ENCODE measurements at regions not wholly inside any gene's neighbourhood (a gene's known extent, or its start where the extent isn't known, plus 50 kb on each side); places are given as distances from the start of the nearest gene placed in this dataset.
"Not testable (repeated sequence)": the region's sequence is repeated elsewhere in the genome, so short reads cannot be mapped to it uniquely, and the experiment has no call there.

- DNase-seq (no peak), ATAC-seq (no peak)
- Histone ChIP-seq H3K4me1 (no peaks in the 10 kb centered on the region), H3K27ac (no peak overlapping the region), H3K36me3 (no peaks in the 10 kb centered on the region), H3K4me3 (no peak overlapping the region), H3K27me3 (no peaks in the 10 kb centered on the region), H3K9me3 (no peaks in the 10 kb centered on the region)
- intact Hi-C loops (cut with DNase I), result no loop called here
- TF ChIP-seq CTCF (IDR thresholded peaks at IDR 0.05), result no peak
These were observed 1101.8 kb downstream of the SORCS3 start for GRCh38 chr10:105742923-105743322.

GRCh38 chr10:105742184-105742583, 1101.1 kb downstream of the SORCS3 start:
- H3K27me3 ChIP-seq, result no peaks in the 10 kb centered on the region
- DNase-seq (no peak), ATAC-seq (no peak)
- TF ChIP-seq CTCF (IDR thresholded peaks at IDR 0.05), result no peak
- no peaks in the 10 kb centered on the region for H3K9me3 ChIP-seq
- no peak overlapping the region for H3K4me3 ChIP-seq
- no peak overlapping the region for H3K27ac ChIP-seq
- intact Hi-C loops (cut with DNase I), result no loop called here
- H3K4me1 ChIP-seq, result no peaks in the 10 kb centered on the region
- H3K36me3 ChIP-seq, result no peaks in the 10 kb centered on the region

DNA sequence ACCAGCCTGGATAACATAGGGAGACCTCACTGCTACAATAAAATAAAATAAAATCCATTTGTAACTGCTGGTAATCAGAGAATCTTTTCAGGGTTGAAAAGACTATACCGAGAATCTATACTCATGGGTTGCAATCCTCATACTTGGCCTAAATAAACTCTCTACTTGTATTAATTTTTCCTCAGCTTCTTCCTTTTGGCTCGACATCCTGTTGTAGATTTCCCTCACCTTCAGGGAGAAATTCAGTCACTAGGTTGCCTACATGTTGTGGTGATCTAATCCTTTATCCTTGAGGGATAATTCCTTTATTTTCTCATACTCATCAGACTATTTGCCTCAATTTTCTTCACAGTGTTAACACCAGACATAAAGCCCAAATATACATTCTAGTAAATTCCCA, 1093.4 kb downstream of the SORCS3 start:
- DNase-seq, result no peak
- Histone ChIP-seq H3K27me3 (no peaks in the 10 kb centered on the region), H3K9me3 (no peaks in the 10 kb centered on the region), H3K27ac (no peak overlapping the region), H3K4me1 (no peaks in the 10 kb centered on the region), H3K4me3 (no peak overlapping the region), H3K36me3 (no peaks in the 10 kb centered on the region)
- intact Hi-C loops (cut with DNase I), result no loop called here
- TF ChIP-seq CTCF (IDR thresholded peaks at IDR 0.05), result no peak
- ATAC-seq, result no peak

DNA sequence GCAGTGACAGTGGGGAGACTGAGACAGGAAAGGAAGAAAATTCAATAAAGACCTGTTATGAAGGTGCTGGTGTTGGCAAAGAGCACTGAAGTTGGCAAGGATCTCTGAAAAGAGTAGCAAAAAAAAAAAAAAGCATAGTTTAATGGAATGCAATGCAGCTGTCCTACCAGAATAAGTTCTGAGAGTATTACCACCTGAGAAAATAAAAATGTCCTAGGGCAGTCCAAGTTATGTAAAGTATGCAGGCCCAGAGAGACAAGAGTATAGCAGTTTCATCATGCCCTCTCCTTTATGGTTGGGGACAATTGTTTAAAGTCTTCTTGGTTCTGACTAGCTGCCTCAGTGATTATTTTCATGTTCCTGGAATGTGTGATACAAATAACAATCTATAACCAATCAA, 1092.8 kb downstream of the SORCS3 start:
- Histone ChIP-seq H3K4me1 (no peaks in the 10 kb centered on the region), H3K27me3 (no peaks in the 10 kb centered on the region), H3K4me3 (no peak overlapping the region), H3K27ac (no peak overlapping the region), H3K36me3 (no peaks in the 10 kb centered on the region), H3K9me3 (no peaks in the 10 kb centered on the region)
- intact Hi-C loops (cut with DNase I), result no loop called here
- DNase-seq (no peak), ATAC-seq (peak; percentile 39)
- TF ChIP-seq CTCF (IDR thresholded peaks at IDR 0.05), result no peak

- no peak for TF ChIP-seq CTCF (IDR thresholded peaks at IDR 0.05)
These were observed 1088.3 kb downstream of the SORCS3 start for GRCh38 chr10:105729428-105729827.

GRCh38 chr10:105727586-105727985, 1086.5 kb downstream of the SORCS3 start:
- intact Hi-C loops (cut with DNase I); H3K27me3 ChIP-seq; DNase-seq; H3K27ac ChIP-seq; H3K4me3 ChIP-seq; H3K36me3 ChIP-seq; ATAC-seq; H3K9me3 ChIP-seq; H3K4me1 ChIP-seq: not testable (repeated sequence)

More at GRCh38 chr10:105729428-105729827, 1088.3 kb downstream of the SORCS3 start:
- no peaks in the 10 kb centered on the region for H3K36me3 ChIP-seq
- H3K9me3 ChIP-seq, result no peaks in the 10 kb centered on the region
- no peaks in the 10 kb centered on the region for H3K4me1 ChIP-seq
- peak; percentile 50 for ATAC-seq
- no peaks in the 10 kb centered on the region for H3K27me3 ChIP-seq
- H3K4me3 ChIP-seq, result no peak overlapping the region
- no peak for DNase-seq
- no peak overlapping the region for H3K27ac ChIP-seq
- intact Hi-C loops (cut with DNase I), result no loop called here
